HepG2 (cell line): ENCODE measurements at regions not wholly inside any gene's neighbourhood (a gene's known extent, or its start where the extent isn't known, plus 50 kb on each side); places are given as distances from the start of the nearest gene placed in this dataset.

ENCODE experiments used
- ATAC-seq: fragments of 200-7000 bp; cut with Tn5 transposase; 3 replicates; pipeline ENCODE4 v1.9.1; 2020; ENCODE audit warnings: mild to moderate bottlenecking, moderate library complexity
- BruUV-seq: library from RNA; stranded (reverse); fragments of 400-500 nt; replicated peaks from 2 replicates; lab custom pipeline; 2021; lab: Mats Ljungman, UMichigan
- CTCF ChIA-PET: fragments of 300-600 bp; formaldehyde crosslinking; extraction: SDS; loops from one replicate; lab custom pipeline; 2021; ENCODE audit warnings: low total read pairs, inconsistent platforms, low intra/inter-chr PET ratio; lab: Yijun Ruan, JAX
- POLR2A ChIA-PET: fragments of 350-600 bp; sonication (Branson Sonifier 250); formaldehyde crosslinking; loops from one replicate; lab custom pipeline; 2020; ENCODE audit warnings: antibody characterized with exemption, inconsistent platforms; lab: Yijun Ruan, JAX
- DNase-seq: peaks from one replicate; pipeline ENCODE4 v3.0.0-alpha.2; 2015; ENCODE audit warnings: low spot score
- FAIRE-seq: peaks from 3 replicates; lab custom pipeline; 2011; peaks lifted over from hg19 to GRCh38; lab: Jason Lieb, UNC
- H2AFZ ChIP-seq: one replicate; pipeline ENCODE4 v1.6.1; 2011; ENCODE audit warnings: low read length, inconsistent platforms
- H3K27ac ChIP-seq: fragments of 300-600 bp; 3 replicates; pipeline ENCODE4 v1.8.0; 2011; ENCODE audit warnings: mixed run types, mild to moderate bottlenecking, mixed read lengths, low read length, inconsistent platforms; ENCODE audit not compliant: insufficient read depth; ENCODE audit errors: extremely low read length
- H3K27me3 ChIP-seq, 2 experiments: fragments of 200-600 bp in 1 of 2; 2 replicates in 1 of 2; 3 replicates in 1 of 2; pipeline versions ENCODE4 v1.6.0 to v1.8.0; 2011; ENCODE audit warnings: low read length in 2 of 2, mild to moderate bottlenecking in 2 of 2, moderate library complexity in 2 of 2, inconsistent platforms in 1 of 2; ENCODE audit not compliant: insufficient read depth in 2 of 2, control insufficient read depth in 1 of 2
- H3K36me3 ChIP-seq, 2 experiments: fragments of 200-600 bp in 1 of 2; replicated peaks in 1 of 2; 2 replicates in 1 of 2; 3 replicates in 1 of 2; pipeline versions ENCODE4 v1.5.1 to v1.8.0; 2011; ENCODE audit warnings: low read length in 2 of 2, inconsistent platforms in 1 of 2; ENCODE audit not compliant: insufficient read depth in 2 of 2, control insufficient read depth in 1 of 2
- H3K4me1 ChIP-seq: 2 replicates; pipeline ENCODE4 v1.5.1; 2012; ENCODE audit warnings: low read length, inconsistent platforms; ENCODE audit not compliant: insufficient read depth
- H3K4me2 ChIP-seq: 2 replicates; pipeline ENCODE4 v1.6.0; 2011; ENCODE audit warnings: low read depth, low read length, inconsistent platforms
- H3K4me3 ChIP-seq, 3 experiments: fragments of 200-600 bp in 1 of 3; sonication (generic), shearing (Covaris generic) in 1 of 3; replicated peaks in 1 of 3; 2 replicates each; pipeline ENCODE4 v1.5.1; 2011 to 2016; ENCODE audit warnings: low read length in 3 of 3, inconsistent platforms in 2 of 3, low read depth in 2 of 3, mild to moderate bottlenecking in 2 of 3, control low read depth in 1 of 3, mixed read lengths in 1 of 3; ENCODE audit not compliant: insufficient read depth in 1 of 3
- H3K79me2 ChIP-seq: one replicate; pipeline ENCODE4 v1.6.1; 2011; ENCODE audit warnings: low read length, inconsistent platforms; ENCODE audit not compliant: insufficient read depth
- H3K9ac ChIP-seq: 2 replicates; pipeline ENCODE4 v1.6.0; 2011; ENCODE audit warnings: mild to moderate bottlenecking, low read depth, low read length, inconsistent platforms; ENCODE audit not compliant: insufficient read depth
- H3K9me3 ChIP-seq: 2 replicates; pipeline ENCODE4 v1.5.1; 2012; ENCODE audit warnings: mild to moderate bottlenecking, low read length
- H4K20me1 ChIP-seq: 2 replicates; pipeline ENCODE4 v1.6.0; 2011; ENCODE audit warnings: inconsistent platforms, mild to moderate bottlenecking, low read length, moderate library complexity; ENCODE audit not compliant: insufficient read depth
- JDP2 ChIP-seq: sonication (generic); formaldehyde crosslinking; IDR thresholded peaks from 2 replicates; pipeline ENCODE4 v1.8.1; 2022; ENCODE audit warnings: missing genetic modification reagents, borderline replicate concordance
- KAT2B ChIP-seq: fragments of 150-350 bp; IDR thresholded peaks from 2 replicates; pipeline ENCODE4 v1.6.1; 2014; ENCODE audit warnings: low read depth, low read length, borderline replicate concordance
- KLF16 ChIP-seq, 2 experiments: sonication (generic) in 1 of 2; formaldehyde crosslinking in 1 of 2; IDR thresholded peaks; 2 replicates each; pipeline versions ENCODE4 v1.6.1 to v1.8.0; 2016 to 2023; ENCODE audit warnings: missing genetic modification reagents in 2 of 2, missing compliant biosample characterization in 1 of 2
- MXD4 ChIP-seq: IDR thresholded peaks from 2 replicates; pipeline ENCODE4 v1.6.1; 2016; ENCODE audit warnings: mild to moderate bottlenecking, missing biosample characterization, missing genetic modification reagents
- PAXIP1 ChIP-seq: sonication (generic); formaldehyde crosslinking; conservative IDR thresholded peaks from 2 replicates; pipeline ENCODE4 v1.4.0; 2020; ENCODE audit warnings: mild to moderate bottlenecking, missing genetic modification reagents, moderate library complexity
- RFX5 ChIP-seq: IDR thresholded peaks from 2 replicates; pipeline ENCODE4 v1.6.1; 2011; ENCODE audit warnings: low read depth, low read length, improper control_type of control experiment
- SCMH1 ChIP-seq: sonication (generic); formaldehyde crosslinking; IDR thresholded peaks from 2 replicates; pipeline ENCODE4 v1.9.0; 2021; ENCODE audit warnings: missing genetic modification reagents, mild to moderate bottlenecking, borderline replicate concordance
- TFDP2 ChIP-seq: sonication (generic); formaldehyde crosslinking; IDR thresholded peaks from 2 replicates; pipeline ENCODE4 v1.4.0; 2020; ENCODE audit warnings: missing genetic modification reagents
- TSC22D2 ChIP-seq: sonication (generic); formaldehyde crosslinking; IDR thresholded peaks from 2 replicates; pipeline ENCODE4 v1.5.1; 2020; ENCODE audit warnings: missing genetic modification reagents, mild to moderate bottlenecking, borderline replicate concordance
- ZC3H13 ChIP-seq: sonication (generic); formaldehyde crosslinking; IDR thresholded peaks from 2 replicates; pipeline ENCODE4 v1.8.1; 2023; ENCODE audit warnings: mild to moderate bottlenecking, missing genetic modification reagents, moderate library complexity
- ZFP36L2 ChIP-seq: sonication (generic); formaldehyde crosslinking; IDR thresholded peaks from 2 replicates; pipeline ENCODE4 v1.4.0; 2020; ENCODE audit warnings: missing genetic modification reagents
- ZFYVE20 ChIP-seq: sonication (generic); formaldehyde crosslinking; IDR thresholded peaks from 2 replicates; pipeline ENCODE4 v1.8.0; 2023; ENCODE audit warnings: low read depth, mild to moderate bottlenecking, moderate library complexity, missing genetic modification reagents, borderline replicate concordance
- ZNF143 ChIP-seq: sonication (generic); formaldehyde crosslinking; IDR thresholded peaks from 2 replicates; pipeline ENCODE4 v1.4.0; 2020; ENCODE audit warnings: missing genetic modification reagents
- ZNF33B ChIP-seq: sonication (generic); formaldehyde crosslinking; IDR thresholded peaks from 2 replicates; pipeline ENCODE4 v1.5.1; 2020; ENCODE audit warnings: mild to moderate bottlenecking, missing genetic modification reagents
- WGBS: methylation state at CpG from one replicate; pipeline ENCODE4 v1.1.6; 2017; ENCODE audit warnings: low lambda C conversion rate; 5-methylcytosine and 5-hydroxymethylcytosine counted together
- in situ Hi-C: cut with HindIII; loops from 2 replicates; pipeline ENCODE4 v1.10.0; 2017; ENCODE audit warnings: low pct_unique_long_range_greater_than_20kb; ENCODE audit not compliant: extremely low pct_ligation_motif_present
- intact Hi-C: fragments of 100-400 bp; cut with micrococcal nuclease; formaldehyde crosslinking; loops from one replicate; pipeline ENCODE4 v1.10.0; 2022; ENCODE audit not compliant: unreplicated experiment

GRCh38 chr12:92261692-92262091, 116.0 kb upstream of the BTG1 start:
- Histone ChIP-seq H2AFZ (no peak overlapping the region), H3K36me3 (no peaks in the 10 kb centered on the region), H3K9me3 (no peaks in the 10 kb centered on the region), H4K20me1 (no peaks in the 10 kb centered on the region), H3K27me3 (no peaks in the 10 kb centered on the region), H3K4me3 (no peak overlapping the region), H3K27ac (no peak overlapping the region), H3K79me2 (no peaks in the 10 kb centered on the region), H3K9ac (no peak overlapping the region), H3K4me2 (no peak overlapping the region), H3K4me1 (no peaks in the 10 kb centered on the region)
- WGBS: 2% methylated on average over 2 of the region's 2 CpGs
- in situ Hi-C loops: no loop called here
- ChIA-PET CTCF (no interaction called here), POLR2A (no interaction called here)
- BruUV-seq: no TSS peak
- ATAC-seq (no peak), DNase-seq (no peak), FAIRE-seq (no peak)
- TF ChIP-seq SCMH1 (no peak), KLF16 (CRISPR knock-in tag; IDR thresholded peaks at IDR 0.05) (no peak)
- intact Hi-C loops: no loop called here

- Histone ChIP-seq H3K9ac (no peak overlapping the region), H4K20me1 (no peaks in the 10 kb centered on the region), H3K27me3 (no peaks in the 10 kb centered on the region), H3K4me1 (no peaks in the 10 kb centered on the region), H3K36me3 (no peaks in the 10 kb centered on the region), H3K9me3 (no peaks in the 10 kb centered on the region), H3K4me3 (no peak overlapping the region), H2AFZ (no peak overlapping the region), H3K79me2 (no peaks in the 10 kb centered on the region), H3K27ac (no peak overlapping the region)
- POLR2A ChIA-PET: no interaction called here
- in situ Hi-C loops (no loop called here), intact Hi-C loops (no loop called here)
- CTCF ChIA-PET: no interaction called here
- 4% methylated on average over 3 of the region's 3 CpGs for WGBS
- ATAC-seq: no peak
- BruUV-seq: no TSS peak
- TF ChIP-seq MXD4 (CRISPR knock-in tag) (no peak), PAXIP1 (CRISPR knock-in tag) (no peak), ZNF143 (no peak), TSC22D2 (CRISPR knock-in tag) (no peak), ZFP36L2 (CRISPR knock-in tag) (no peak), JDP2 (no peak), RFX5 (no peak), ZFYVE20 (CRISPR knock-in tag) (no peak), ZNF33B (CRISPR knock-in tag) (no peak), TFDP2 (CRISPR knock-in tag) (no peak), KAT2B (no peak), ZC3H13 (CRISPR knock-in tag) (no peak)
- TF ChIP-seq, all 625 proteins: peak for 0
- no peak overlapping the region for H3K4me2 ChIP-seq
- no peak for FAIRE-seq
- no peak for DNase-seq
Observed at GRCh38 chr12:92261071-92261470, 115.4 kb upstream of the BTG1 start.
